ENCODE measurements at regions not wholly inside any gene's neighbourhood (a gene's known extent, or its start where the extent isn't known, plus 50 kb on each side); places are given as distances from the start of the nearest gene placed in this dataset.

- H3K27me3 ChIP-seq (ENCODE audit: insufficient read depth, poor library complexity, severe bottlenecking) = no peaks in the 10 kb centered on the region
- H3K27ac ChIP-seq (replicated peaks) = no peak overlapping the region
- DNase-seq (ENCODE audit: low read depth in 1 of 2, low spot score in 1 of 2) = no peak
- H3K4me3 ChIP-seq (replicated peaks; ENCODE audit: insufficient read depth, low read length) = no peak overlapping the region
- TF ChIP-seq, protein P1, sequence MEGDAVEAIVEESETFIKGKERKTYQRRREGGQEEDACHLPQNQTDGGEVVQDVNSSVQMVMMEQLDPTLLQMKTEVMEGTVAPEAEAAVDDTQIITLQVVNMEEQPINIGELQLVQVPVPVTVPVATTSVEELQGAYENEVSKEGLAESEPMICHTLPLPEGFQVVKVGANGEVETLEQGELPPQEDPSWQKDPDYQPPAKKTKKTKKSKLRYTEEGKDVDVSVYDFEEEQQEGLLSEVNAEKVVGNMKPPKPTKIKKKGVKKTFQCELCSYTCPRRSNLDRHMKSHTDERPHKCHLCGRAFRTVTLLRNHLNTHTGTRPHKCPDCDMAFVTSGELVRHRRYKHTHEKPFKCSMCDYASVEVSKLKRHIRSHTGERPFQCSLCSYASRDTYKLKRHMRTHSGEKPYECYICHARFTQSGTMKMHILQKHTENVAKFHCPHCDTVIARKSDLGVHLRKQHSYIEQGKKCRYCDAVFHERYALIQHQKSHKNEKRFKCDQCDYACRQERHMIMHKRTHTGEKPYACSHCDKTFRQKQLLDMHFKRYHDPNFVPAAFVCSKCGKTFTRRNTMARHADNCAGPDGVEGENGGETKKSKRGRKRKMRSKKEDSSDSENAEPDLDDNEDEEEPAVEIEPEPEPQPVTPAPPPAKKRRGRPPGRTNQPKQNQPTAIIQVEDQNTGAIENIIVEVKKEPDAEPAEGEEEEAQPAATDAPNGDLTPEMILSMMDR (IDR thresholded peaks at IDR 0.05; ENCODE audit: insufficient read depth, low read length) = no peak
- TF ChIP-seq GABPA (IDR thresholded peaks at IDR 0.05; ENCODE audit: low read depth) (no peak), POLR2AphosphoS5 (IDR thresholded peaks at IDR 0.05; ENCODE audit: low read depth) (no peak), SPI1 (IDR thresholded peaks at IDR 0.05; ENCODE audit: borderline replicate concordance, low read depth) (no peak)
- TF ChIP-seq, protein P2, sequence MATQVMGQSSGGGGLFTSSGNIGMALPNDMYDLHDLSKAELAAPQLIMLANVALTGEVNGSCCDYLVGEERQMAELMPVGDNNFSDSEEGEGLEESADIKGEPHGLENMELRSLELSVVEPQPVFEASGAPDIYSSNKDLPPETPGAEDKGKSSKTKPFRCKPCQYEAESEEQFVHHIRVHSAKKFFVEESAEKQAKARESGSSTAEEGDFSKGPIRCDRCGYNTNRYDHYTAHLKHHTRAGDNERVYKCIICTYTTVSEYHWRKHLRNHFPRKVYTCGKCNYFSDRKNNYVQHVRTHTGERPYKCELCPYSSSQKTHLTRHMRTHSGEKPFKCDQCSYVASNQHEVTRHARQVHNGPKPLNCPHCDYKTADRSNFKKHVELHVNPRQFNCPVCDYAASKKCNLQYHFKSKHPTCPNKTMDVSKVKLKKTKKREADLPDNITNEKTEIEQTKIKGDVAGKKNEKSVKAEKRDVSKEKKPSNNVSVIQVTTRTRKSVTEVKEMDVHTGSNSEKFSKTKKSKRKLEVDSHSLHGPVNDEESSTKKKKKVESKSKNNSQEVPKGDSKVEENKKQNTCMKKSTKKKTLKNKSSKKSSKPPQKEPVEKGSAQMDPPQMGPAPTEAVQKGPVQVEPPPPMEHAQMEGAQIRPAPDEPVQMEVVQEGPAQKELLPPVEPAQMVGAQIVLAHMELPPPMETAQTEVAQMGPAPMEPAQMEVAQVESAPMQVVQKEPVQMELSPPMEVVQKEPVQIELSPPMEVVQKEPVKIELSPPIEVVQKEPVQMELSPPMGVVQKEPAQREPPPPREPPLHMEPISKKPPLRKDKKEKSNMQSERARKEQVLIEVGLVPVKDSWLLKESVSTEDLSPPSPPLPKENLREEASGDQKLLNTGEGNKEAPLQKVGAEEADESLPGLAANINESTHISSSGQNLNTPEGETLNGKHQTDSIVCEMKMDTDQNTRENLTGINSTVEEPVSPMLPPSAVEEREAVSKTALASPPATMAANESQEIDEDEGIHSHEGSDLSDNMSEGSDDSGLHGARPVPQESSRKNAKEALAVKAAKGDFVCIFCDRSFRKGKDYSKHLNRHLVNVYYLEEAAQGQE (IDR thresholded peaks at IDR 0.05; ENCODE audit: insufficient replicate concordance, low read depth) = no peak
These were observed 114.7 kb upstream of the TLE3 start for GRCh38 chr15:70212286-70212962.

GRCh38 chr15:70210528-70210927 lies 112.8 kb upstream of the TLE3 start:
- no peak for DNase-seq (ENCODE audit: low read depth in 1 of 2, low spot score in 1 of 2)
- Histone ChIP-seq H3K27me3 (ENCODE audit: insufficient read depth, poor library complexity, severe bottlenecking) (no peaks in the 10 kb centered on the region), H3K4me3 (replicated peaks; ENCODE audit: insufficient read depth, low read length) (no peak overlapping the region), H3K27ac (replicated peaks) (no peak overlapping the region)
- TF ChIP-seq, protein P1 (IDR thresholded peaks at IDR 0.05; ENCODE audit: insufficient read depth, low read length) = no peak
- TF ChIP-seq, protein P2 (IDR thresholded peaks at IDR 0.05; ENCODE audit: insufficient replicate concordance, low read depth) = no peak
- TF ChIP-seq SPI1 (IDR thresholded peaks at IDR 0.05; ENCODE audit: borderline replicate concordance, low read depth) = no peak
- TF ChIP-seq POLR2AphosphoS5 (IDR thresholded peaks at IDR 0.05; ENCODE audit: low read depth) = no peak
- TF ChIP-seq GABPA (IDR thresholded peaks at IDR 0.05; ENCODE audit: low read depth) = no peak

- DNase-seq (ENCODE audit: low read depth in 1 of 2, low spot score in 1 of 2) = no peak
- H3K27ac ChIP-seq (replicated peaks) = no peak overlapping the region
- H3K27me3 ChIP-seq (ENCODE audit: insufficient read depth, poor library complexity, severe bottlenecking) = no peaks in the 10 kb centered on the region
- TF ChIP-seq, protein P2 (IDR thresholded peaks at IDR 0.05; ENCODE audit: insufficient replicate concordance, low read depth) = no peak
- TF ChIP-seq, protein P1 (IDR thresholded peaks at IDR 0.05; ENCODE audit: insufficient read depth, low read length) = no peak
- TF ChIP-seq POLR2AphosphoS5 (IDR thresholded peaks at IDR 0.05; ENCODE audit: low read depth) (no peak), SPI1 (IDR thresholded peaks at IDR 0.05; ENCODE audit: borderline replicate concordance, low read depth) (no peak), GABPA (IDR thresholded peaks at IDR 0.05; ENCODE audit: low read depth) (no peak)
- H3K4me3 ChIP-seq (replicated peaks; ENCODE audit: insufficient read depth, low read length) = no peak overlapping the region
These were observed 112.4 kb upstream of the TLE3 start for GRCh38 chr15:70210076-70210475.
